AG04450 (cell line): ENCODE measurements at regions not wholly inside any gene's neighbourhood (a gene's known extent, or its start where the extent isn't known, plus 50 kb on each side); places are given as distances from the start of the nearest gene placed in this dataset.

Source experiments
- CTCF ChIA-PET: fragments of 300-600, 350-600 bp; formaldehyde crosslinking; extraction: SDS; loops from one replicate; lab custom pipeline; 2022; ENCODE audit warnings: antibody characterized with exemption, inconsistent platforms; lab: Charles Lee
- POLR2A ChIA-PET: fragments of 350-600 bp; formaldehyde crosslinking; extraction: SDS; loops from one replicate; lab custom pipeline; 2021; ENCODE audit warnings: antibody characterized with exemption, inconsistent platforms; lab: Yijun Ruan, JAX
- DNase-seq: peaks from one replicate; pipeline ENCODE4 v3.0.0-alpha.2; 2011; ENCODE audit warnings: low read depth, low spot score
- H3K27ac ChIP-seq: one replicate; pipeline ENCODE4 v1.5.1; 2012; ENCODE audit warnings: low read depth, low read length, control low read depth
- H3K27me3 ChIP-seq: one replicate; pipeline ENCODE4 v1.6.0; 2012; ENCODE audit warnings: low read length; ENCODE audit not compliant: control insufficient read depth, insufficient read depth
- H3K4me3 ChIP-seq: 2 replicates; pipeline ENCODE4 v1.5.1; 2011; ENCODE audit warnings: mild to moderate bottlenecking, low read depth, low read length, control low read depth
- H3K9me3 ChIP-seq: 2 replicates; pipeline ENCODE4 v1.5.1; 2012; ENCODE audit warnings: low read length; ENCODE audit not compliant: control insufficient read depth, insufficient read depth
- CTCF ChIP-seq: IDR thresholded peaks from 2 replicates; pipeline ENCODE4 v1.5.1; 2011; ENCODE audit warnings: low read depth, low read length, control low read depth, inconsistent platforms

GRCh38 chr1:86245566-86246190, 89.1 kb upstream of the COL24A1 start:
- no peak for TF ChIP-seq CTCF
- Histone ChIP-seq H3K27me3 (no peaks in the 10 kb centered on the region), H3K4me3 (no peak overlapping the region), H3K9me3 (no peaks in the 10 kb centered on the region), H3K27ac (no peak overlapping the region)
- ChIA-PET CTCF (interaction anchor here (0.5 kb wide), 1 partner anchor 354 kb away, joined by 6 read pairs; no protein-coding TSS in a partner anchor), POLR2A (no interaction called here)
- no peak for DNase-seq

GRCh38 chr1:86239894-86240293, 83.3 kb upstream of the COL24A1 start:
- no peak for DNase-seq
- TF ChIP-seq CTCF, result no peak
- POLR2A ChIA-PET, result no interaction called here
- Histone ChIP-seq H3K27me3 (no peaks in the 10 kb centered on the region), H3K27ac (no peak overlapping the region), H3K4me3 (no peak overlapping the region), H3K9me3 (no peaks in the 10 kb centered on the region)
- CTCF ChIA-PET, result no interaction called here

- CTCF ChIA-PET, result no interaction called here
- no peaks in the 10 kb centered on the region for H3K27me3 ChIP-seq
- no peak for DNase-seq
- H3K4me3 ChIP-seq, result no peak overlapping the region
- H3K9me3 ChIP-seq, result no peaks in the 10 kb centered on the region
- H3K27ac ChIP-seq, result no peak overlapping the region
- no peak for TF ChIP-seq CTCF
- POLR2A ChIA-PET, result no interaction called here
Observed at GRCh38 chr1:86239490-86239889, 82.9 kb upstream of the COL24A1 start.

GRCh38 chr1:86238226-86238625, 81.7 kb upstream of the COL24A1 start:
- no peak for DNase-seq
- ChIA-PET POLR2A (no interaction called here), CTCF (no interaction called here)
- TF ChIP-seq CTCF, result no peak
- Histone ChIP-seq H3K4me3 (no peak overlapping the region), H3K9me3 (no peaks in the 10 kb centered on the region), H3K27ac (no peak overlapping the region), H3K27me3 (no peaks in the 10 kb centered on the region)

GRCh38 chr1:86235852-86236251, 79.3 kb upstream of the COL24A1 start:
- CTCF ChIA-PET, result no interaction called here
- H3K9me3 ChIP-seq, result no peaks in the 10 kb centered on the region
- POLR2A ChIA-PET, result no interaction called here
- no peak overlapping the region for H3K27ac ChIP-seq
- DNase-seq, result no peak
- no peaks in the 10 kb centered on the region for H3K27me3 ChIP-seq
- no peak for TF ChIP-seq CTCF
- H3K4me3 ChIP-seq, result no peak overlapping the region
